ENCODE measurements at regions not wholly inside any gene's neighbourhood (a gene's known extent, or its start where the extent isn't known, plus 50 kb on each side); places are given as distances from the start of the nearest gene placed in this dataset.
A peak's percentile ranks its signal among the peaks of the same experiment; 100 is the strongest.

GRCh38 chr5:145324767-145325479, 510.2 kb downstream of the PRELID2 start:
- no peak for TF ChIP-seq CTCF (IDR thresholded peaks at IDR 0.05; ENCODE audit: control extremely low read depth, extremely low read depth)
- no peaks in the 10 kb centered on the region for H3K36me3 ChIP-seq (ENCODE audit: control insufficient read depth in 4 of 4, insufficient read depth in 4 of 4, low read length in 4 of 4)
- H3K27me3 ChIP-seq (ENCODE audit: control insufficient read depth in 3 of 3, insufficient read depth in 3 of 3, low read length in 2 of 3) = no peaks in the 10 kb centered on the region
- ATAC-seq (ENCODE audit: insufficient read depth, low FRiP score) = no peak
- H3K27ac ChIP-seq (ENCODE audit: low read depth in 1 of 2, low read length in 1 of 2) = no peak overlapping the region
- no peaks in the 10 kb centered on the region for H3K9me3 ChIP-seq (ENCODE audit: control insufficient read depth in 4 of 4, insufficient read depth in 3 of 4, low read length in 3 of 4)
- no peak overlapping the region for H3K9ac ChIP-seq (ENCODE audit: insufficient read depth in 1 of 2, low read length in 2 of 2)
- no peak overlapping the region for H3K4me3 ChIP-seq
- DNase-seq = peak in 2 of 3 donors; percentile 66 to 75
- peaks cover 0 to 10% (median 0%) of the 10 kb centered on the region in 5 donors for H3K4me1 ChIP-seq (ENCODE audit: control insufficient read depth in 5 of 5, insufficient read depth in 5 of 5, low read length in 5 of 5)

GRCh38 chr5:145324101-145324500, 511.0 kb downstream of the PRELID2 start:
- peaks cover 0 to under 1% (median 0%) of the 10 kb centered on the region in 4 donors for H3K9me3 ChIP-seq (ENCODE audit: control insufficient read depth in 4 of 4, insufficient read depth in 3 of 4, low read length in 3 of 4)
- 88% methylated on average over 1 of the region's 1 CpG for WGBS, 2 donors
- no peaks in the 10 kb centered on the region for H3K36me3 ChIP-seq (ENCODE audit: control insufficient read depth in 4 of 4, insufficient read depth in 4 of 4, low read length in 4 of 4)
- no peak overlapping the region for H3K4me3 ChIP-seq
- H3K27ac ChIP-seq (ENCODE audit: low read depth in 1 of 2, low read length in 1 of 2) = no peak overlapping the region
- ATAC-seq (ENCODE audit: insufficient read depth, low FRiP score) (no peak), DNase-seq (no peak)
- no peak for TF ChIP-seq CTCF (IDR thresholded peaks at IDR 0.05; ENCODE audit: control extremely low read depth, extremely low read depth)
- H3K9ac ChIP-seq (ENCODE audit: insufficient read depth in 1 of 2, low read length in 2 of 2) = no peak overlapping the region
- no peaks in the 10 kb centered on the region for H3K27me3 ChIP-seq (ENCODE audit: control insufficient read depth in 3 of 3, insufficient read depth in 3 of 3, low read length in 2 of 3)
- H3K4me1 ChIP-seq (ENCODE audit: control insufficient read depth in 5 of 5, insufficient read depth in 5 of 5, low read length in 5 of 5) = peaks cover 0 to 10% (median 0%) of the 10 kb centered on the region in 5 donors

- peaks cover 0 to 6% (median 2%) of the 10 kb centered on the region in 4 donors for H3K9me3 ChIP-seq (ENCODE audit: control insufficient read depth in 4 of 4, insufficient read depth in 3 of 4, low read length in 3 of 4)
- no peak overlapping the region for H3K9ac ChIP-seq (ENCODE audit: insufficient read depth in 1 of 2, low read length in 2 of 2)
- H3K4me3 ChIP-seq = no peak overlapping the region
- ATAC-seq (ENCODE audit: insufficient read depth, low FRiP score) (no peak), DNase-seq (no peak)
- no peaks in the 10 kb centered on the region for H3K27me3 ChIP-seq (ENCODE audit: control insufficient read depth in 3 of 3, insufficient read depth in 3 of 3, low read length in 2 of 3)
- H3K36me3 ChIP-seq (ENCODE audit: control insufficient read depth in 4 of 4, insufficient read depth in 4 of 4, low read length in 4 of 4) = no peaks in the 10 kb centered on the region
- H3K4me1 ChIP-seq (ENCODE audit: control insufficient read depth in 5 of 5, insufficient read depth in 5 of 5, low read length in 5 of 5) = peaks cover 0 to 2% (median 0%) of the 10 kb centered on the region in 5 donors
- 94 to 98% methylated on average over 2 of the region's 2 CpGs for WGBS, 2 donors
- H3K27ac ChIP-seq (ENCODE audit: low read depth in 1 of 2, low read length in 1 of 2) = no peak overlapping the region
- TF ChIP-seq CTCF (IDR thresholded peaks at IDR 0.05; ENCODE audit: control extremely low read depth, extremely low read depth) = no peak
Measured at GRCh38 chr5:145316282-145316681, 518.9 kb downstream of the PRELID2 start.

Data from lung (tissue), 11 donors.